ENCODE measurements at regions not wholly inside any gene's neighbourhood (a gene's known extent, or its start where the extent isn't known, plus 50 kb on each side); places are given as distances from the start of the nearest gene placed in this dataset.
"Not testable (repeated sequence)": the region's sequence is repeated elsewhere in the genome, so short reads cannot be mapped to it uniquely, and the experiment has no call there.

DNA sequence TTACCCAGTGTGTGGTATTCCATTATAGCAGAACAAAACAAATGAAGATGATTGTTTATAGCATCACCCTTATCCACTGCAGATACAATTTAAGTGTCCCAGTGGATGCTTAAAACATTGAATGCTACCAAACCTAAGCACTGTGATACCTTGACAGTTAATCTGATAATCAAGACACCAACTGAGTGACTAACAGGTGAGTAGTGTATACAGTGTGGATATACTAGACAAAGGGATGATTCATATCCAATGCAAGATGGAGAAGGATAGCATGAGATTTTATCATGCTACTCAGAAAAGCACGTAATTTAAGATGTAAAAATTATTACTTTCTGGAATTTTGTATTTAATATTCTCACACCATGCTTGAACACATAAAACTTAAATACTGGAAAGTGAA lies 1449.0 kb downstream of the OTOL1 start:
- H3K27me3 ChIP-seq (ENCODE audit: control insufficient read depth in 3 of 3, insufficient read depth in 3 of 3, low read length in 3 of 3) = no peaks in the 10 kb centered on the region
- no peaks in the 10 kb centered on the region for H3K9me3 ChIP-seq (ENCODE audit: control insufficient read depth in 3 of 3, low read length in 3 of 3)
- no peak overlapping the region for H3K9ac ChIP-seq (ENCODE audit: low read depth in 1 of 3, low read length in 3 of 3)

DNA sequence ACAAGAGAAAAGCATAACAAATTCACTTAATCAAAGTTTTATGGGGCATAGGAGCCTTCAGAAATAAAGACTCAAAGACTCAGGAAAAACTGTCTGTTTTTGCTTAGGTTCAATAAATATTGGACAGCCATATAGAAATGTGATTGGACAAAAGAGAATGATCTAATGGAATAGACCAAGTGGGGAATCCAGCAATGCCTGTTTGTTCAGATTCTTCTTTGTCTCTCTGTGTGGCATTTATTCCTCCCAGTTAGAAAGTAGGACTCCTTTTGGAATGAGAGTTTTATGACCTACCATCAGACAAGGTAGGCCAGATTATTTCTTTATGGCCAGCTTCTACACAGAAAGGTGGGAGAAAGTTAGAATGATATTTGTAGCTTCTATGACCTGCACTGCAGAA lies 1460.1 kb downstream of the OTOL1 start:
- Histone ChIP-seq H3K36me3 (ENCODE audit: control insufficient read depth in 3 of 3, insufficient read depth in 3 of 3, low read length in 3 of 3) (no peaks in the 10 kb centered on the region), H3K27me3 (ENCODE audit: control insufficient read depth in 3 of 3, insufficient read depth in 3 of 3, low read length in 3 of 3) (no peaks in the 10 kb centered on the region), H3K4me1 (ENCODE audit: control insufficient read depth in 3 of 3, insufficient read depth in 3 of 3, low read length in 3 of 3) (no peaks in the 10 kb centered on the region), H3K27ac (ENCODE audit: low read depth, low read length) (no peak overlapping the region), H3K9ac (ENCODE audit: low read depth in 1 of 3, low read length in 3 of 3) (no peak overlapping the region), H3K9me3 (ENCODE audit: control insufficient read depth in 3 of 3, low read length in 3 of 3) (no peaks in the 10 kb centered on the region), H3K4me3 (ENCODE audit: low read length in 3 of 3) (no peak overlapping the region)

More for the DNA sequence above, 1449.0 kb downstream of the OTOL1 start:
- no peaks in the 10 kb centered on the region for H3K4me1 ChIP-seq (ENCODE audit: control insufficient read depth in 3 of 3, insufficient read depth in 3 of 3, low read length in 3 of 3)
- H3K36me3 ChIP-seq (ENCODE audit: control insufficient read depth in 3 of 3, insufficient read depth in 3 of 3, low read length in 3 of 3) = no peaks in the 10 kb centered on the region
- no peak overlapping the region for H3K4me3 ChIP-seq (ENCODE audit: low read length in 3 of 3)
- no peak overlapping the region for H3K27ac ChIP-seq (ENCODE audit: low read depth, low read length)

DNA sequence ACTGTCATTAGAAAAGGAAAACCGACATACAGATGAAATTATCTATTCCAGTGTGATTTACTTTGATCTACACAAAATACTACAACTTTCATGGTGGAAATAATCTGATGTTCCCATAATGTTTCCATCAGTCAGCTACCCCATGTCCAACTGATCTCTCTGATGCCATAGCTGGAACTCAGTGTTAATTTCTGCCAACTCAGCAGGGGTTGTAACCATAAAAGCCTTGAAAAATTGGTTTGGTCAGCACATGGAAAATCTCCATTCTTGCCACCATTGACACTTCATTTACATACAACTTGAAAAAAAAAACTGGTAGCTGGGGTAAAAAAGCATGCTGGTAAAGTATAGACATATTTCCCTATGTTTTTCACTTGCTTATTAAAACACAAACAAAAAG lies 1463.7 kb downstream of the OTOL1 start:
- Histone ChIP-seq H3K4me3 (ENCODE audit: low read length in 3 of 3) (no peak overlapping the region), H3K9ac (ENCODE audit: low read depth in 1 of 3, low read length in 3 of 3) (no peak overlapping the region), H3K4me1 (ENCODE audit: control insufficient read depth in 3 of 3, insufficient read depth in 3 of 3, low read length in 3 of 3) (no peaks in the 10 kb centered on the region), H3K36me3 (ENCODE audit: control insufficient read depth in 3 of 3, insufficient read depth in 3 of 3, low read length in 3 of 3) (no peaks in the 10 kb centered on the region), H3K27ac (ENCODE audit: low read depth, low read length) (no peak overlapping the region), H3K9me3 (ENCODE audit: control insufficient read depth in 3 of 3, low read length in 3 of 3) (no peaks in the 10 kb centered on the region), H3K27me3 (ENCODE audit: control insufficient read depth in 3 of 3, insufficient read depth in 3 of 3, low read length in 3 of 3) (no peaks in the 10 kb centered on the region)

DNA sequence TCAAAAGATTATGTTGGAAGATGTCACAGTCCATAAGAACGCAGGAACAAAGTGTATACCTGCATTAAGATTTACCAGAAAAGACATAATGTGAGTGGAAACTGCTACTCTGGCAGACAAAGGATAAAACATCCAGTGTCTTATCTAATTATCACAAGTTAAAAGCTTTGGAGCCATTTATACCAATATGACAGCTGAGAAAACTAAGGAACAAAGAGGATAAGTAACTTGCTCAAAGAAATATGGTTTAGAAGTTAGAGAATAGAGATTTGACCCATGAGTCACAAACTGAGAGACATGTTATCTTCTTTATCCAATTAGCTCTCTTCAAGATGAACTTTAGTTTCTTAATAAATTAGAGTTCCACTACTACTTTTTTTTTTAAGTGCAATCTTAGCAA lies 1473.7 kb downstream of the OTOL1 start:
- Histone ChIP-seq H3K4me1 (ENCODE audit: control insufficient read depth in 3 of 3, insufficient read depth in 3 of 3, low read length in 3 of 3) (no peaks in the 10 kb centered on the region), H3K27me3 (ENCODE audit: control insufficient read depth in 3 of 3, insufficient read depth in 3 of 3, low read length in 3 of 3) (no peaks in the 10 kb centered on the region), H3K9me3 (ENCODE audit: control insufficient read depth in 3 of 3, low read length in 3 of 3) (no peaks in the 10 kb centered on the region), H3K4me3 (ENCODE audit: low read length in 3 of 3) (no peak overlapping the region), H3K36me3 (ENCODE audit: control insufficient read depth in 3 of 3, insufficient read depth in 3 of 3, low read length in 3 of 3) (no peaks in the 10 kb centered on the region), H3K27ac (ENCODE audit: low read depth, low read length) (no peak overlapping the region), H3K9ac (ENCODE audit: low read depth in 1 of 3, low read length in 3 of 3) (no peak overlapping the region)

- no peaks in the 10 kb centered on the region for H3K27me3 ChIP-seq (ENCODE audit: control insufficient read depth in 3 of 3, insufficient read depth in 3 of 3, low read length in 3 of 3)
- H3K4me1 ChIP-seq (ENCODE audit: control insufficient read depth in 3 of 3, insufficient read depth in 3 of 3, low read length in 3 of 3) = no peaks in the 10 kb centered on the region
- H3K36me3 ChIP-seq (ENCODE audit: control insufficient read depth in 3 of 3, insufficient read depth in 3 of 3, low read length in 3 of 3) = no peaks in the 10 kb centered on the region
- H3K9ac ChIP-seq (ENCODE audit: low read depth in 1 of 3, low read length in 3 of 3) = no peak overlapping the region
- H3K4me3 ChIP-seq (ENCODE audit: low read length in 3 of 3) = no peak overlapping the region
- H3K27ac ChIP-seq (ENCODE audit: low read depth, low read length) = no peak overlapping the region
- no peaks in the 10 kb centered on the region for H3K9me3 ChIP-seq (ENCODE audit: control insufficient read depth in 3 of 3, low read length in 3 of 3)
These were observed 1475.1 kb downstream of the OTOL1 start for GRCh38 chr3:162971715-162972114.

GRCh38 chr3:162973428-162973917 lies 1476.9 kb downstream of the OTOL1 start:
- Histone ChIP-seq H3K9ac (ENCODE audit: low read depth in 1 of 3, low read length in 3 of 3) (no peak overlapping the region), H3K36me3 (ENCODE audit: control insufficient read depth in 3 of 3, insufficient read depth in 3 of 3, low read length in 3 of 3) (no peaks in the 10 kb centered on the region), H3K27ac (ENCODE audit: low read depth, low read length) (no peak overlapping the region), H3K4me1 (ENCODE audit: control insufficient read depth in 3 of 3, insufficient read depth in 3 of 3, low read length in 3 of 3) (no peaks in the 10 kb centered on the region), H3K4me3 (ENCODE audit: low read length in 3 of 3) (no peak overlapping the region), H3K27me3 (ENCODE audit: control insufficient read depth in 3 of 3, insufficient read depth in 3 of 3, low read length in 3 of 3) (no peaks in the 10 kb centered on the region), H3K9me3 (ENCODE audit: control insufficient read depth in 3 of 3, low read length in 3 of 3) (no peaks in the 10 kb centered on the region)

- Histone ChIP-seq H3K27ac (ENCODE audit: low read depth, low read length) (no peak overlapping the region), H3K36me3 (ENCODE audit: control insufficient read depth in 3 of 3, insufficient read depth in 3 of 3, low read length in 3 of 3) (no peaks in the 10 kb centered on the region), H3K4me1 (ENCODE audit: control insufficient read depth in 3 of 3, insufficient read depth in 3 of 3, low read length in 3 of 3) (no peaks in the 10 kb centered on the region), H3K9me3 (ENCODE audit: control insufficient read depth in 3 of 3, low read length in 3 of 3) (no peaks in the 10 kb centered on the region), H3K27me3 (ENCODE audit: control insufficient read depth in 3 of 3, insufficient read depth in 3 of 3, low read length in 3 of 3) (no peaks in the 10 kb centered on the region), H3K4me3 (ENCODE audit: low read length in 3 of 3) (no peak overlapping the region), H3K9ac (ENCODE audit: low read depth in 1 of 3, low read length in 3 of 3) (no peak overlapping the region)
These were observed 1481.5 kb downstream of the OTOL1 start for GRCh38 chr3:162978136-162978535.

DNA sequence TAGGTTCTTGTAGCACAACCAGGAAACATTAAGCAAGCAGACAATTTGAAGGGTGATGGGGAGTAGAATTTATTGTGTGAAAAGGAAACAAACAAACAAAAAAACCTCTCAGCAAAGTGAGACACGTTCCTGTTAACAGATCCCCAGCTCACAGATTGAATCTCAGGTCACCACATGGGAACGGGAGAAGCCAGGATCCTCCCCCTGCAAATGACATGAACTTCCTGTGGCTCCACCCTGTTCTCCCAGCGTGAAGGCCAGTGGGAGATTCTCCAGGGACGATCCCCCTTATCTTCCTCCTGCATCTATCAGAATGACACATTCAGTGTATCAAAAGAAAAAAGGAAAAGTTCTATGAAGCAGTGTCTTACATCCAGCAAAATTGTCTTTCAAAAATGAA lies 1488.1 kb downstream of the OTOL1 start:
- H3K36me3 ChIP-seq (ENCODE audit: control insufficient read depth in 3 of 3, insufficient read depth in 3 of 3, low read length in 3 of 3) = no peaks in the 10 kb centered on the region
- H3K4me3 ChIP-seq (ENCODE audit: low read length in 3 of 3) = no peak overlapping the region
- H3K27me3 ChIP-seq (ENCODE audit: control insufficient read depth in 3 of 3, insufficient read depth in 3 of 3, low read length in 3 of 3) = no peaks in the 10 kb centered on the region
- H3K27ac ChIP-seq (ENCODE audit: low read depth, low read length) = no peak overlapping the region
- no peak overlapping the region for H3K9ac ChIP-seq (ENCODE audit: low read depth in 1 of 3, low read length in 3 of 3)
- no peaks in the 10 kb centered on the region for H3K4me1 ChIP-seq (ENCODE audit: control insufficient read depth in 3 of 3, insufficient read depth in 3 of 3, low read length in 3 of 3)
- H3K9me3 ChIP-seq (ENCODE audit: control insufficient read depth in 3 of 3, low read length in 3 of 3) = no peaks in the 10 kb centered on the region

GRCh38 chr3:162987085-162987794 lies 1490.6 kb downstream of the OTOL1 start:
- H3K4me1 ChIP-seq (ENCODE audit: control insufficient read depth in 3 of 3, insufficient read depth in 3 of 3, low read length in 3 of 3); H3K9me3 ChIP-seq (ENCODE audit: control insufficient read depth in 3 of 3, low read length in 3 of 3); H3K36me3 ChIP-seq (ENCODE audit: control insufficient read depth in 3 of 3, insufficient read depth in 3 of 3, low read length in 3 of 3); H3K27me3 ChIP-seq (ENCODE audit: control insufficient read depth in 3 of 3, insufficient read depth in 3 of 3, low read length in 3 of 3); H3K27ac ChIP-seq (ENCODE audit: low read depth, low read length); H3K4me3 ChIP-seq (ENCODE audit: low read length in 3 of 3); H3K9ac ChIP-seq (ENCODE audit: low read depth in 1 of 3, low read length in 3 of 3): not testable (repeated sequence)

GRCh38 chr3:162992741-162993140 lies 1496.1 kb downstream of the OTOL1 start:
- no peaks in the 10 kb centered on the region for H3K27me3 ChIP-seq (ENCODE audit: control insufficient read depth in 3 of 3, insufficient read depth in 3 of 3, low read length in 3 of 3)
- H3K9ac ChIP-seq (ENCODE audit: low read depth in 1 of 3, low read length in 3 of 3) = no peak overlapping the region
- H3K4me3 ChIP-seq (ENCODE audit: low read length in 3 of 3) = no peak overlapping the region
- H3K27ac ChIP-seq (ENCODE audit: low read depth, low read length) = no peak overlapping the region
- H3K4me1 ChIP-seq (ENCODE audit: control insufficient read depth in 3 of 3, insufficient read depth in 3 of 3, low read length in 3 of 3) = no peaks in the 10 kb centered on the region
- H3K36me3 ChIP-seq (ENCODE audit: control insufficient read depth in 3 of 3, insufficient read depth in 3 of 3, low read length in 3 of 3) = no peaks in the 10 kb centered on the region
- peaks cover 0 to 4% (median 0%) of the 10 kb centered on the region in 3 donors for H3K9me3 ChIP-seq (ENCODE audit: control insufficient read depth in 3 of 3, low read length in 3 of 3)

Data from skeletal muscle tissue (tissue), 3 donors.